ENCODE measurements at regions not wholly inside any gene's neighbourhood (a gene's known extent, or its start where the extent isn't known, plus 50 kb on each side); places are given as distances from the start of the nearest gene placed in this dataset.

GRCh38 chr22:22422629-22423112 lies 85.9 kb downstream of the ZNF280B start:
- peak; percentile 89 for DNase-seq

- no peak for DNase-seq
These were observed 84.9 kb downstream of the ZNF280B start for GRCh38 chr22:22423681-22424080.

- no peak for DNase-seq
These were observed 84.2 kb downstream of the ZNF280B start for GRCh38 chr22:22424210-22424800.

GRCh38 chr22:22424956-22425355 lies 83.6 kb downstream of the ZNF280B start:
- no peak for DNase-seq

GRCh38 chr22:22425356-22425755 lies 83.2 kb downstream of the ZNF280B start:
- no peak for DNase-seq

- DNase-seq, result no peak
These were observed 82.5 kb downstream of the ZNF280B start for GRCh38 chr22:22425783-22426624.

GRCh38 chr22:22427542-22428065 lies 80.9 kb downstream of the ZNF280B start:
- no peak for DNase-seq

- DNase-seq, result no peak
These were observed 80.1 kb downstream of the ZNF280B start for GRCh38 chr22:22428222-22429098.

- no peak for DNase-seq
These were observed 79.0 kb downstream of the ZNF280B start for GRCh38 chr22:22429369-22430108.

GRCh38 chr22:22430111-22430820 lies 78.3 kb downstream of the ZNF280B start:
- DNase-seq, result no peak

GRCh38 chr22:22431271-22432220 lies 77.0 kb downstream of the ZNF280B start:
- DNase-seq, result peak; percentile 88

- no peak for DNase-seq
These were observed 76.1 kb downstream of the ZNF280B start for GRCh38 chr22:22432479-22432878.

GRCh38 chr22:22432937-22433336 lies 75.6 kb downstream of the ZNF280B start:
- DNase-seq, result no peak

GRCh38 chr22:22433770-22434169 lies 74.8 kb downstream of the ZNF280B start:
- DNase-seq, result no peak

Data from NCI-H82 (cell line).